ENCODE measurements at regions not wholly inside any gene's neighbourhood (a gene's known extent, or its start where the extent isn't known, plus 50 kb on each side); places are given as distances from the start of the nearest gene placed in this dataset.

- TF ChIP-seq TCF12 (IDR thresholded peaks at IDR 0.05; ENCODE audit: low read depth) (no peak), EP300 (IDR thresholded peaks at IDR 0.05; ENCODE audit: borderline replicate concordance) (no peak), ZBTB7A (IDR thresholded peaks at IDR 0.05; ENCODE audit: low read depth) (no peak), YY1 (IDR thresholded peaks at IDR 0.05; ENCODE audit: low read depth) (no peak), TAF1 (IDR thresholded peaks at IDR 0.05; ENCODE audit: low read depth) (no peak), TEAD4 (IDR thresholded peaks at IDR 0.05) (no peak), USF1 (IDR thresholded peaks at IDR 0.05) (no peak), EGR1 (IDR thresholded peaks at IDR 0.05) (no peak), FOXM1 (IDR thresholded peaks at IDR 0.05; ENCODE audit: borderline replicate concordance, low read depth) (no peak), CREB1 (IDR thresholded peaks at IDR 0.05; ENCODE audit: low read depth) (no peak), NFIC (IDR thresholded peaks at IDR 0.05) (no peak), MAX (IDR thresholded peaks at IDR 0.05) (no peak), RAD21 (IDR thresholded peaks at IDR 0.05; ENCODE audit: low read depth) (no peak), REST (IDR thresholded peaks at IDR 0.05; ENCODE audit: low read depth) (no peak), CEBPB (IDR thresholded peaks at IDR 0.05) (no peak)
These were observed 409.1 kb downstream of the FOXG1 start for GRCh38 chr14:29175706-29176105.

- no peak for TF ChIP-seq TCF12 (IDR thresholded peaks at IDR 0.05; ENCODE audit: low read depth)
- TF ChIP-seq TEAD4 (IDR thresholded peaks at IDR 0.05), result no peak
- TF ChIP-seq REST (IDR thresholded peaks at IDR 0.05; ENCODE audit: low read depth), result no peak
- no peak for TF ChIP-seq MAX (IDR thresholded peaks at IDR 0.05)
These were observed 410.3 kb downstream of the FOXG1 start for GRCh38 chr14:29176876-29177275.

- TF ChIP-seq TAF1 (IDR thresholded peaks at IDR 0.05; ENCODE audit: low read depth) (no peak), TCF12 (IDR thresholded peaks at IDR 0.05; ENCODE audit: low read depth) (no peak), USF1 (IDR thresholded peaks at IDR 0.05) (no peak), RAD21 (IDR thresholded peaks at IDR 0.05; ENCODE audit: low read depth) (no peak), NFIC (IDR thresholded peaks at IDR 0.05) (no peak), MAX (IDR thresholded peaks at IDR 0.05) (no peak), EGR1 (IDR thresholded peaks at IDR 0.05) (no peak), CREB1 (IDR thresholded peaks at IDR 0.05; ENCODE audit: low read depth) (no peak), ZBTB7A (IDR thresholded peaks at IDR 0.05; ENCODE audit: low read depth) (no peak), FOXM1 (IDR thresholded peaks at IDR 0.05; ENCODE audit: borderline replicate concordance, low read depth) (no peak), EP300 (IDR thresholded peaks at IDR 0.05; ENCODE audit: borderline replicate concordance) (no peak), YY1 (IDR thresholded peaks at IDR 0.05; ENCODE audit: low read depth) (no peak), TEAD4 (IDR thresholded peaks at IDR 0.05) (no peak), REST (IDR thresholded peaks at IDR 0.05; ENCODE audit: low read depth) (no peak), CEBPB (IDR thresholded peaks at IDR 0.05) (no peak)
These were observed 412.4 kb downstream of the FOXG1 start for GRCh38 chr14:29178971-29179370.

GRCh38 chr14:29191092-29191491 lies 424.5 kb downstream of the FOXG1 start:
- TF ChIP-seq CEBPB (IDR thresholded peaks at IDR 0.05) (no peak), EGR1 (IDR thresholded peaks at IDR 0.05) (no peak), USF1 (IDR thresholded peaks at IDR 0.05) (no peak), NFIC (IDR thresholded peaks at IDR 0.05) (no peak), YY1 (IDR thresholded peaks at IDR 0.05; ENCODE audit: low read depth) (no peak), MAX (IDR thresholded peaks at IDR 0.05) (no peak), CREB1 (IDR thresholded peaks at IDR 0.05; ENCODE audit: low read depth) (no peak), EP300 (IDR thresholded peaks at IDR 0.05; ENCODE audit: borderline replicate concordance) (no peak), FOXM1 (IDR thresholded peaks at IDR 0.05; ENCODE audit: borderline replicate concordance, low read depth) (no peak), ZBTB7A (IDR thresholded peaks at IDR 0.05; ENCODE audit: low read depth) (no peak), TEAD4 (IDR thresholded peaks at IDR 0.05) (no peak), TCF12 (IDR thresholded peaks at IDR 0.05; ENCODE audit: low read depth) (no peak), REST (IDR thresholded peaks at IDR 0.05; ENCODE audit: low read depth) (no peak), TAF1 (IDR thresholded peaks at IDR 0.05; ENCODE audit: low read depth) (no peak), RAD21 (IDR thresholded peaks at IDR 0.05; ENCODE audit: low read depth) (no peak)
